ENCODE measurements at regions not wholly inside any gene's neighbourhood (a gene's known extent, or its start where the extent isn't known, plus 50 kb on each side); places are given as distances from the start of the nearest gene placed in this dataset.

DNA sequence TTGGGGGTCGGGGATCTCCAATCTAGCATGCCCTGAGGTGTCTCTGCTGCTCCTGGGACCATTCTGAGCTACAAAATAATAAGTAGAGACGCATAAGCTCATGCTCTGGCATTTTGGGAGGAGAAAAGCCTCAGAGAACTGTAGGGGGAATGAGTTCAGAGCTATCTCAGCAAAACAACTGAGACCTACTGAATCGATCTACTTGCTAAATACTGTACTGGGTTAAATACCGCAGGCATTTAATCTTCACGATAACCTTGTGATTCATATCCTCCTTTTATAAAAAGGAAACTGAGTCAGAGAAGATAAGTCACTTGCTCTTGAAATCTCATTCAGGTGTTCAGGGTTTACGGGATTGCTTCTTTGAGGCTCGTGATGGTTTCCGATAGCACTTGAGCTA is 468.1 kb downstream of the FGF9 start:
- TF ChIP-seq, protein P1, sequence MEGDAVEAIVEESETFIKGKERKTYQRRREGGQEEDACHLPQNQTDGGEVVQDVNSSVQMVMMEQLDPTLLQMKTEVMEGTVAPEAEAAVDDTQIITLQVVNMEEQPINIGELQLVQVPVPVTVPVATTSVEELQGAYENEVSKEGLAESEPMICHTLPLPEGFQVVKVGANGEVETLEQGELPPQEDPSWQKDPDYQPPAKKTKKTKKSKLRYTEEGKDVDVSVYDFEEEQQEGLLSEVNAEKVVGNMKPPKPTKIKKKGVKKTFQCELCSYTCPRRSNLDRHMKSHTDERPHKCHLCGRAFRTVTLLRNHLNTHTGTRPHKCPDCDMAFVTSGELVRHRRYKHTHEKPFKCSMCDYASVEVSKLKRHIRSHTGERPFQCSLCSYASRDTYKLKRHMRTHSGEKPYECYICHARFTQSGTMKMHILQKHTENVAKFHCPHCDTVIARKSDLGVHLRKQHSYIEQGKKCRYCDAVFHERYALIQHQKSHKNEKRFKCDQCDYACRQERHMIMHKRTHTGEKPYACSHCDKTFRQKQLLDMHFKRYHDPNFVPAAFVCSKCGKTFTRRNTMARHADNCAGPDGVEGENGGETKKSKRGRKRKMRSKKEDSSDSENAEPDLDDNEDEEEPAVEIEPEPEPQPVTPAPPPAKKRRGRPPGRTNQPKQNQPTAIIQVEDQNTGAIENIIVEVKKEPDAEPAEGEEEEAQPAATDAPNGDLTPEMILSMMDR (IDR thresholded peaks at IDR 0.05; ENCODE audit: low read length): no peak
- no peak for TF ChIP-seq EZH2 (IDR thresholded peaks at IDR 0.05; ENCODE audit: borderline replicate concordance, low read length)
